Activated B cell treated with CpG ODN at 0.5 μM for 24 hours (primary cell): ENCODE measurements at regions not wholly inside any gene's neighbourhood (a gene's known extent, or its start where the extent isn't known, plus 50 kb on each side); places are given as distances from the start of the nearest gene placed in this dataset.

Source experiments
- ATAC-seq: fragments of 200-7000 bp; cut with Tn5 transposase; one replicate; pipeline ENCODE4 v1.10.0; 2021; ENCODE audit warnings: low read depth, mild to moderate bottlenecking, moderate library complexity
- CTCF ChIA-PET: fragments of 350-600 bp; sonication (Branson Sonifier 250); formaldehyde crosslinking; loops from one replicate; lab custom pipeline; 2021; ENCODE audit warnings: antibody characterized with exemption; lab: Charles Lee
- POLR2A ChIA-PET: fragments of 350-600 bp; sonication (Branson Sonifier 250); formaldehyde crosslinking; loops from one replicate; lab custom pipeline; 2021; ENCODE audit warnings: antibody characterized with exemption; lab: Charles Lee
- DNase-seq: peaks from one replicate; pipeline ENCODE4 v3.0.0; 2022
- H3K27ac Mint-ChIP-seq: one replicate; pipeline ENCODE4 v1.8.0; 2020; ENCODE audit warnings: mixed read lengths
- H3K27me3 Mint-ChIP-seq: one replicate; pipeline ENCODE4 v1.8.0; 2021; ENCODE audit warnings: mixed read lengths
- H3K36me3 Mint-ChIP-seq: one replicate; pipeline ENCODE4 v1.8.0; 2021; ENCODE audit warnings: low read depth, mixed read lengths
- H3K4me1 Mint-ChIP-seq: one replicate; pipeline ENCODE4 v1.8.0; 2021; ENCODE audit warnings: mixed read lengths
- H3K4me3 Mint-ChIP-seq: one replicate; pipeline ENCODE4 v1.8.0; 2020; ENCODE audit warnings: mild to moderate bottlenecking, mixed read lengths
- H3K9me3 Mint-ChIP-seq: one replicate; pipeline ENCODE4 v1.8.0; 2020; ENCODE audit warnings: mixed read lengths
- CTCF ChIP-seq: fragments of 200-600 bp; IDR thresholded peaks from one replicate; pipeline ENCODE4 v1.8.0; 2022; ENCODE audit warnings: antibody characterized with exemption, mild to moderate bottlenecking
- intact Hi-C: fragments of 100-400 bp; cut with micrococcal nuclease; formaldehyde crosslinking; loops from one replicate; pipeline ENCODE4 v1.15.1; 2024

- TF ChIP-seq CTCF = no peak
- H3K27ac Mint-ChIP-seq = no peak overlapping the region
- no peak overlapping the region for H3K4me3 Mint-ChIP-seq
- H3K9me3 Mint-ChIP-seq = peaks cover 8% of the 10 kb centered on the region
- DNase-seq (no peak), ATAC-seq (no peak)
- POLR2A ChIA-PET = no interaction called here
- intact Hi-C loops = no loop called here
- H3K27me3 Mint-ChIP-seq = peaks cover 30% of the 10 kb centered on the region
- CTCF ChIA-PET = no interaction called here
- no peaks in the 10 kb centered on the region for H3K36me3 Mint-ChIP-seq
- no peaks in the 10 kb centered on the region for H3K4me1 Mint-ChIP-seq
These were observed 126.8 kb upstream of the PTPN3 start for GRCh38 chr9:109624896-109625295.

- DNase-seq (no peak), ATAC-seq (no peak)
- TF ChIP-seq CTCF = no peak
- ChIA-PET CTCF (no interaction called here), POLR2A (no interaction called here)
- intact Hi-C loops = no loop called here
- Mint-ChIP-seq H3K27ac (no peak overlapping the region), H3K36me3 (no peaks in the 10 kb centered on the region), H3K9me3 (peaks cover 8% of the 10 kb centered on the region), H3K4me3 (no peak overlapping the region), H3K4me1 (no peaks in the 10 kb centered on the region), H3K27me3 (peaks cover 25% of the 10 kb centered on the region)
These were observed 128.9 kb upstream of the PTPN3 start for GRCh38 chr9:109627042-109627441.

- Mint-ChIP-seq H3K4me1 (no peaks in the 10 kb centered on the region), H3K4me3 (no peak overlapping the region), H3K36me3 (no peaks in the 10 kb centered on the region), H3K27me3 (peaks cover 29% of the 10 kb centered on the region), H3K27ac (no peak overlapping the region), H3K9me3 (peaks cover 6% of the 10 kb centered on the region)
- no peak for DNase-seq
- ATAC-seq = no peak
- intact Hi-C loops = no loop called here
- ChIA-PET CTCF (no interaction called here), POLR2A (no interaction called here)
- no peak for TF ChIP-seq CTCF
These were observed 131.5 kb upstream of the PTPN3 start for GRCh38 chr9:109629615-109630014.

GRCh38 chr9:109632817-109633216 is 134.7 kb upstream of the PTPN3 start:
- Mint-ChIP-seq H3K4me1 (no peaks in the 10 kb centered on the region), H3K36me3 (no peaks in the 10 kb centered on the region), H3K4me3 (no peak overlapping the region), H3K27me3 (peaks cover 34% of the 10 kb centered on the region), H3K9me3 (no peaks in the 10 kb centered on the region), H3K27ac (no peak overlapping the region)
- intact Hi-C loops = no loop called here
- no peak for ATAC-seq
- TF ChIP-seq CTCF = no peak
- no peak for DNase-seq
- POLR2A ChIA-PET = no interaction called here
- CTCF ChIA-PET = no interaction called here

- Mint-ChIP-seq H3K27me3 (peaks cover 60% of the 10 kb centered on the region), H3K4me3 (no peak overlapping the region), H3K36me3 (no peaks in the 10 kb centered on the region), H3K27ac (no peak overlapping the region), H3K9me3 (peaks cover 5% of the 10 kb centered on the region), H3K4me1 (peaks cover 6% of the 10 kb centered on the region)
- no peak for TF ChIP-seq CTCF
- DNase-seq (no peak), ATAC-seq (peak; percentile 28)
- POLR2A ChIA-PET = no interaction called here
- CTCF ChIA-PET = no interaction called here
- intact Hi-C loops = no loop called here
These were observed 140.1 kb upstream of the PALM2AKAP2 start for GRCh38 chr9:109639674-109640579.
